ENCODE measurements at regions not wholly inside any gene's neighbourhood (a gene's known extent, or its start where the extent isn't known, plus 50 kb on each side); places are given as distances from the start of the nearest gene placed in this dataset.
A peak's percentile ranks its signal among the peaks of the same experiment; 100 is the strongest.

- H3F3A ChIP-seq (ENCODE audit: insufficient read depth) = peaks cover 32% of the 10 kb centered on the region
- no peaks in the 10 kb centered on the region for H4K20me1 ChIP-seq (ENCODE audit: insufficient read depth)
- H3K9ac ChIP-seq = no peak overlapping the region; the same call in 1 of the 2 replicates
- H3K27ac ChIP-seq = peak overlapping the region; percentile 92
- peaks cover 36% of the 10 kb centered on the region for H3K4me1 ChIP-seq (ENCODE audit: insufficient read depth)
- no peaks in the 10 kb centered on the region for H3K79me2 ChIP-seq (ENCODE audit: insufficient read depth)
- no peaks in the 10 kb centered on the region for H3K9me2 ChIP-seq (ENCODE audit: insufficient read depth)
- no peak overlapping the region for H3K4me2 ChIP-seq (ENCODE audit: unreplicated experiment)
- in situ Hi-C loops (cut with MboI) = loop anchor here (25.0 kb wide), 1 partner anchor 363 kb away; no protein-coding TSS in a partner anchor
- H3K9me3 ChIP-seq (ENCODE audit: low read depth) = no peaks in the 10 kb centered on the region
- H3K27me3 ChIP-seq (replicated peaks; ENCODE audit: insufficient read depth) = no peaks in the 10 kb centered on the region
- no peak for TF ChIP-seq EZH2 (IDR thresholded peaks at IDR 0.05; ENCODE audit: insufficient read depth, poor library complexity, severe bottlenecking)
- no peak for TF ChIP-seq EZH2phosphoT487 (IDR thresholded peaks at IDR 0.05; ENCODE audit: insufficient read depth, low read depth)
- no peaks in the 10 kb centered on the region for H3K36me3 ChIP-seq (ENCODE audit: low read depth)
- 95 to 100% methylated on average over 1 of the region's 1 CpG for WGBS, 2 experiments (ENCODE audit: low coverage in 1 of 2, low lambda C conversion rate in 2 of 2, missing lambda C conversion rate in 2 of 2)
- DNase-seq = no peak
- H2AFZ ChIP-seq = no peak overlapping the region
- H3K4me3 ChIP-seq = no peak overlapping the region
Observed at GRCh38 chr6:134449004-134449403, 131.1 kb upstream of the SGK1 start.

- Histone ChIP-seq H3K9me2 (ENCODE audit: insufficient read depth) (no peaks in the 10 kb centered on the region), H2AFZ (no peak overlapping the region), H4K20me1 (ENCODE audit: insufficient read depth) (no peaks in the 10 kb centered on the region), H3K4me2 (ENCODE audit: unreplicated experiment) (peak overlapping the region; percentile 72), H3K36me3 (ENCODE audit: low read depth) (no peaks in the 10 kb centered on the region), H3K9me3 (ENCODE audit: low read depth) (no peaks in the 10 kb centered on the region), H3K9ac (peak overlapping the region; percentile 67), H3K79me2 (ENCODE audit: insufficient read depth) (no peaks in the 10 kb centered on the region), H3F3A (ENCODE audit: insufficient read depth) (peaks cover 32% of the 10 kb centered on the region), H3K4me3 (peak overlapping the region; percentile 33; the same call in 1 of the 2 replicates), H3K27ac (peak overlapping the region; percentile 92), H3K4me1 (ENCODE audit: insufficient read depth) (peaks cover 36% of the 10 kb centered on the region), H3K27me3 (replicated peaks; ENCODE audit: insufficient read depth) (no peaks in the 10 kb centered on the region)
- peak; percentile 95 for DNase-seq
- 0 to 2% methylated on average over 3 of the region's 3 CpGs for WGBS, 2 experiments (ENCODE audit: low coverage in 1 of 2, low lambda C conversion rate in 2 of 2, missing lambda C conversion rate in 2 of 2)
- in situ Hi-C loops (cut with MboI) = loop anchor here (25.0 kb wide), 1 partner anchor 364 kb away; no protein-coding TSS in a partner anchor
- TF ChIP-seq EZH2phosphoT487 (IDR thresholded peaks at IDR 0.05; ENCODE audit: insufficient read depth, low read depth) = no peak
- no peak for TF ChIP-seq EZH2 (IDR thresholded peaks at IDR 0.05; ENCODE audit: insufficient read depth, poor library complexity, severe bottlenecking)
Observed at GRCh38 chr6:134447883-134448387, 130.0 kb upstream of the SGK1 start.

GRCh38 chr6:134447423-134447822 lies 129.5 kb upstream of the SGK1 start:
- Histone ChIP-seq H3K4me2 (ENCODE audit: unreplicated experiment) (peak overlapping the region; percentile 72), H3K9me3 (ENCODE audit: low read depth) (no peaks in the 10 kb centered on the region), H3K4me1 (ENCODE audit: insufficient read depth) (peaks cover 36% of the 10 kb centered on the region), H3K36me3 (ENCODE audit: low read depth) (no peaks in the 10 kb centered on the region), H3K9me2 (ENCODE audit: insufficient read depth) (no peaks in the 10 kb centered on the region), H3K79me2 (ENCODE audit: insufficient read depth) (no peaks in the 10 kb centered on the region), H3K4me3 (peak overlapping the region; percentile 33), H4K20me1 (ENCODE audit: insufficient read depth) (no peaks in the 10 kb centered on the region), H3K27me3 (replicated peaks; ENCODE audit: insufficient read depth) (no peaks in the 10 kb centered on the region), H3F3A (ENCODE audit: insufficient read depth) (peaks cover 32% of the 10 kb centered on the region), H2AFZ (no peak overlapping the region), H3K27ac (peak overlapping the region; percentile 92), H3K9ac (peak overlapping the region; percentile 67)
- WGBS, 2 experiments (ENCODE audit: low coverage in 1 of 2, low lambda C conversion rate in 2 of 2, missing lambda C conversion rate in 2 of 2) = 41 to 47% methylated on average over 3 of the region's 3 CpGs
- in situ Hi-C loops (cut with MboI) = loop anchor here (25.0 kb wide), 1 partner anchor 365 kb away; no protein-coding TSS in a partner anchor
- TF ChIP-seq EZH2 (IDR thresholded peaks at IDR 0.05; ENCODE audit: insufficient read depth, poor library complexity, severe bottlenecking) = no peak
- no peak for TF ChIP-seq EZH2phosphoT487 (IDR thresholded peaks at IDR 0.05; ENCODE audit: insufficient read depth, low read depth)
- peak; percentile 57 for DNase-seq

GRCh38 chr6:134446896-134447295 lies 129.0 kb upstream of the SGK1 start:
- peak overlapping the region; percentile 11; the same call in 1 of the 2 replicates for H2AFZ ChIP-seq
- peak; percentile 81 for DNase-seq
- TF ChIP-seq EZH2phosphoT487 (IDR thresholded peaks at IDR 0.05; ENCODE audit: insufficient read depth, low read depth) (no peak), EZH2 (IDR thresholded peaks at IDR 0.05; ENCODE audit: insufficient read depth, poor library complexity, severe bottlenecking) (no peak)

More at GRCh38 chr6:134446896-134447295, 129.0 kb upstream of the SGK1 start:
- H3K36me3 ChIP-seq (ENCODE audit: low read depth) = no peaks in the 10 kb centered on the region
- peaks cover 32% of the 10 kb centered on the region for H3F3A ChIP-seq (ENCODE audit: insufficient read depth)
- peak overlapping the region; percentile 33 for H3K4me3 ChIP-seq
- 4 to 5% methylated on average over 3 of the region's 3 CpGs for WGBS, 2 experiments (ENCODE audit: low coverage in 1 of 2, low lambda C conversion rate in 2 of 2, missing lambda C conversion rate in 2 of 2)
- H3K4me1 ChIP-seq (ENCODE audit: insufficient read depth) = peaks cover 36% of the 10 kb centered on the region
- H3K9ac ChIP-seq = peak overlapping the region; percentile 67
- H3K9me2 ChIP-seq (ENCODE audit: insufficient read depth) = no peaks in the 10 kb centered on the region
- H3K9me3 ChIP-seq (ENCODE audit: low read depth) = no peaks in the 10 kb centered on the region
- H3K79me2 ChIP-seq (ENCODE audit: insufficient read depth) = no peaks in the 10 kb centered on the region
- in situ Hi-C loops (cut with MboI) = loop anchor here (25.0 kb wide), 1 partner anchor 365 kb away; no protein-coding TSS in a partner anchor
- peak overlapping the region; percentile 92 for H3K27ac ChIP-seq
- no peaks in the 10 kb centered on the region for H4K20me1 ChIP-seq (ENCODE audit: insufficient read depth)
- H3K4me2 ChIP-seq (ENCODE audit: unreplicated experiment) = peak overlapping the region; percentile 72
- H3K27me3 ChIP-seq (replicated peaks; ENCODE audit: insufficient read depth) = no peaks in the 10 kb centered on the region
